ENCODE measurements at regions not wholly inside any gene's neighbourhood (a gene's known extent, or its start where the extent isn't known, plus 50 kb on each side); places are given as distances from the start of the nearest gene placed in this dataset.
"Not testable (repeated sequence)": the region's sequence is repeated elsewhere in the genome, so short reads cannot be mapped to it uniquely, and the experiment has no call there.

GRCh38 chr9:1881708-1882295, 133.3 kb upstream of the SMARCA2 start:
- no peak for DNase-seq

- no peak for DNase-seq
These were observed 132.3 kb upstream of the SMARCA2 start for GRCh38 chr9:1882711-1883403.

GRCh38 chr9:1890201-1890600, 124.9 kb upstream of the SMARCA2 start:
- DNase-seq: no peak

- no peak for DNase-seq
These were observed 124.3 kb upstream of the SMARCA2 start for GRCh38 chr9:1890816-1891215.

- DNase-seq: not testable (repeated sequence)
These were observed 112.0 kb upstream of the SMARCA2 start for GRCh38 chr9:1903080-1903704.

- DNase-seq: no peak
These were observed 107.7 kb upstream of the SMARCA2 start for GRCh38 chr9:1907465-1907864.

- no peak for DNase-seq
These were observed 105.8 kb upstream of the SMARCA2 start for GRCh38 chr9:1909322-1909721.

GRCh38 chr9:1910269-1910811, 104.8 kb upstream of the SMARCA2 start:
- no peak for DNase-seq

GRCh38 chr9:1913631-1914330, 101.4 kb upstream of the SMARCA2 start:
- no peak for DNase-seq

- no peak for DNase-seq
These were observed 99.1 kb upstream of the SMARCA2 start for GRCh38 chr9:1916095-1916494.

- no peak for DNase-seq
These were observed 98.5 kb upstream of the SMARCA2 start for GRCh38 chr9:1916655-1917054.

GRCh38 chr9:1917396-1917935, 97.7 kb upstream of the SMARCA2 start:
- no peak for DNase-seq

GRCh38 chr9:1918108-1918507, 97.0 kb upstream of the SMARCA2 start:
- no peak for DNase-seq

- DNase-seq: no peak
These were observed 96.5 kb upstream of the SMARCA2 start for GRCh38 chr9:1918622-1919021.

- DNase-seq: no peak
These were observed 95.9 kb upstream of the SMARCA2 start for GRCh38 chr9:1919229-1919628.

GRCh38 chr9:1920386-1920785, 94.8 kb upstream of the SMARCA2 start:
- DNase-seq: no peak

- DNase-seq: no peak
These were observed 93.1 kb upstream of the SMARCA2 start for GRCh38 chr9:1922026-1922425.

GRCh38 chr9:1927546-1927945, 87.6 kb upstream of the SMARCA2 start:
- no peak for DNase-seq

- DNase-seq: no peak
These were observed 86.0 kb upstream of the SMARCA2 start for GRCh38 chr9:1929134-1929533.

GRCh38 chr9:1929722-1930244, 85.4 kb upstream of the SMARCA2 start:
- no peak for DNase-seq

- DNase-seq: not testable (repeated sequence)
These were observed 84.9 kb upstream of the SMARCA2 start for GRCh38 chr9:1930245-1930736.

- no peak for DNase-seq
These were observed 77.0 kb upstream of the SMARCA2 start for GRCh38 chr9:1938135-1938534.

- no peak for DNase-seq
These were observed 76.4 kb upstream of the SMARCA2 start for GRCh38 chr9:1938675-1939170.
